Glutamatergic neuron (in vitro differentiated cells): ENCODE measurements at regions not wholly inside any gene's neighbourhood (a gene's known extent, or its start where the extent isn't known, plus 50 kb on each side); places are given as distances from the start of the nearest gene placed in this dataset.

Experiments
- DNase-seq: peaks from one replicate; pipeline ENCODE4 v3.0.0; 2022
- H3K27ac Mint-ChIP-seq: one replicate; pipeline ENCODE4 v1.8.0; 2020; ENCODE audit warnings: mild to moderate bottlenecking, mixed read lengths, inconsistent platforms; ENCODE audit not compliant: unreplicated experiment
- H3K27me3 Mint-ChIP-seq: one replicate; pipeline ENCODE4 v1.8.0; 2020; ENCODE audit warnings: mild to moderate bottlenecking, moderate library complexity, mixed read lengths, inconsistent platforms; ENCODE audit not compliant: unreplicated experiment
- H3K36me3 Mint-ChIP-seq: one replicate; pipeline ENCODE4 v1.8.0; 2020; ENCODE audit warnings: mild to moderate bottlenecking, mixed read lengths, inconsistent platforms; ENCODE audit not compliant: unreplicated experiment
- H3K4me1 Mint-ChIP-seq: one replicate; pipeline ENCODE4 v1.8.0; 2020; ENCODE audit warnings: mild to moderate bottlenecking, low read depth, mixed read lengths, inconsistent platforms; ENCODE audit not compliant: unreplicated experiment
- H3K4me3 Mint-ChIP-seq: one replicate; pipeline ENCODE4 v1.8.0; 2020; ENCODE audit warnings: mild to moderate bottlenecking, mixed read lengths, inconsistent platforms; ENCODE audit not compliant: unreplicated experiment
- H3K9me3 Mint-ChIP-seq: one replicate; pipeline ENCODE4 v1.8.0; 2020; ENCODE audit warnings: mild to moderate bottlenecking, moderate library complexity, mixed read lengths, inconsistent platforms; ENCODE audit not compliant: unreplicated experiment
- CTCF ChIP-seq: fragments of 200-600 bp; sonication (generic); IDR thresholded peaks from one replicate; pipeline ENCODE4 v1.5.0; 2021; ENCODE audit not compliant: partially characterized antibody, unreplicated experiment

GRCh38 chr5:107771926-107772325 is 101.2 kb upstream of the EFNA5 start:
- peaks cover 13% of the 10 kb centered on the region for H3K4me1 Mint-ChIP-seq
- H3K27ac Mint-ChIP-seq: no peak overlapping the region
- no peaks in the 10 kb centered on the region for H3K9me3 Mint-ChIP-seq
- H3K4me3 Mint-ChIP-seq: no peak overlapping the region
- TF ChIP-seq CTCF: no peak
- H3K27me3 Mint-ChIP-seq: no peaks in the 10 kb centered on the region
- no peak for DNase-seq
- H3K36me3 Mint-ChIP-seq: no peaks in the 10 kb centered on the region

- no peak overlapping the region for H3K4me3 Mint-ChIP-seq
- no peak overlapping the region for H3K27ac Mint-ChIP-seq
- H3K36me3 Mint-ChIP-seq: no peaks in the 10 kb centered on the region
- no peak for DNase-seq
- H3K4me1 Mint-ChIP-seq: peaks cover 16% of the 10 kb centered on the region
- no peak for TF ChIP-seq CTCF
- H3K9me3 Mint-ChIP-seq: no peaks in the 10 kb centered on the region
- no peaks in the 10 kb centered on the region for H3K27me3 Mint-ChIP-seq
Measured at GRCh38 chr5:107770051-107770450, 99.3 kb upstream of the EFNA5 start.

GRCh38 chr5:107769519-107769918 is 98.8 kb upstream of the EFNA5 start:
- no peak overlapping the region for H3K4me3 Mint-ChIP-seq
- peaks cover 19% of the 10 kb centered on the region for H3K4me1 Mint-ChIP-seq
- no peak overlapping the region for H3K27ac Mint-ChIP-seq
- no peaks in the 10 kb centered on the region for H3K27me3 Mint-ChIP-seq
- no peak for DNase-seq
- no peak for TF ChIP-seq CTCF
- no peaks in the 10 kb centered on the region for H3K9me3 Mint-ChIP-seq
- no peaks in the 10 kb centered on the region for H3K36me3 Mint-ChIP-seq

- H3K27ac Mint-ChIP-seq: no peak overlapping the region
- no peak for DNase-seq
- H3K27me3 Mint-ChIP-seq: no peaks in the 10 kb centered on the region
- no peak for TF ChIP-seq CTCF
- H3K4me1 Mint-ChIP-seq: peaks cover 27% of the 10 kb centered on the region
- H3K4me3 Mint-ChIP-seq: no peak overlapping the region
- H3K36me3 Mint-ChIP-seq: no peaks in the 10 kb centered on the region
- no peaks in the 10 kb centered on the region for H3K9me3 Mint-ChIP-seq
Measured at GRCh38 chr5:107766972-107767371, 96.2 kb upstream of the EFNA5 start.

GRCh38 chr5:107766439-107766838 is 95.7 kb upstream of the EFNA5 start:
- Mint-ChIP-seq H3K27me3 (no peaks in the 10 kb centered on the region), H3K4me3 (no peak overlapping the region), H3K27ac (no peak overlapping the region), H3K36me3 (no peaks in the 10 kb centered on the region), H3K4me1 (peaks cover 25% of the 10 kb centered on the region), H3K9me3 (no peaks in the 10 kb centered on the region)
- no peak for TF ChIP-seq CTCF
- DNase-seq: no peak
